ENCODE measurements at regions not wholly inside any gene's neighbourhood (a gene's known extent, or its start where the extent isn't known, plus 50 kb on each side); places are given as distances from the start of the nearest gene placed in this dataset.

DNA sequence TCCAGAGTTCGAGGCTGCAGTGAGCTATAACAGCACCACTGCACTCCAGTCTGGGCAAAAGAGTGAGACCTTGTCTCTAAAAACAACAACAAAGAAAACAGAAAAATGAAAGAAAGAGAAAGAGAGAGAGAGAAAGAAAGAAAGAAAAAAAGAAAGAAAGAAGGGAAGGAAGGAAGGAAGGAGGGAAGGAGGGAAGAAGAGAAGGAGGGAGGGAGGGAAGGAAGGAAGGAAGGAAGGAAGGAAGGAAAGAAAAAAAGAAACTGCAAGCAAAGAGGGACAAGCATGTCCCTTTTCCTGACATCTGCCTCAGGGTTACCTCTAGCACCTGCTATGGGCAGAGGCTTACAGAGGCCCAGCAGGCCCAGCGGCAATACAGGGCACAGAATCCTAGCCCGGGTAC, 475.0 kb downstream of the MIAT start:
- Histone ChIP-seq H3K27ac (no peak overlapping the region), H3K36me3 (no peaks in the 10 kb centered on the region), H3K4me1 (no peaks in the 10 kb centered on the region), H3K9me3 (no peaks in the 10 kb centered on the region), H3K27me3 (peaks cover 7 to 34% (median 19%) of the 10 kb centered on the region in 3 donors), H3K4me3 (no peak overlapping the region)
- in situ Hi-C loops (cut with MboI; ENCODE audit: low sequenced_read_pairs in 4 of 4) = no loop called here
- ATAC-seq (no peak), DNase-seq (no peak)
- intact Hi-C loops (cut with DNase I; ENCODE audit: low total_unique reads) = no loop called here
- TF ChIP-seq POLR2A (IDR thresholded peaks at IDR 0.05) = no peak
- TF ChIP-seq, protein P1, sequence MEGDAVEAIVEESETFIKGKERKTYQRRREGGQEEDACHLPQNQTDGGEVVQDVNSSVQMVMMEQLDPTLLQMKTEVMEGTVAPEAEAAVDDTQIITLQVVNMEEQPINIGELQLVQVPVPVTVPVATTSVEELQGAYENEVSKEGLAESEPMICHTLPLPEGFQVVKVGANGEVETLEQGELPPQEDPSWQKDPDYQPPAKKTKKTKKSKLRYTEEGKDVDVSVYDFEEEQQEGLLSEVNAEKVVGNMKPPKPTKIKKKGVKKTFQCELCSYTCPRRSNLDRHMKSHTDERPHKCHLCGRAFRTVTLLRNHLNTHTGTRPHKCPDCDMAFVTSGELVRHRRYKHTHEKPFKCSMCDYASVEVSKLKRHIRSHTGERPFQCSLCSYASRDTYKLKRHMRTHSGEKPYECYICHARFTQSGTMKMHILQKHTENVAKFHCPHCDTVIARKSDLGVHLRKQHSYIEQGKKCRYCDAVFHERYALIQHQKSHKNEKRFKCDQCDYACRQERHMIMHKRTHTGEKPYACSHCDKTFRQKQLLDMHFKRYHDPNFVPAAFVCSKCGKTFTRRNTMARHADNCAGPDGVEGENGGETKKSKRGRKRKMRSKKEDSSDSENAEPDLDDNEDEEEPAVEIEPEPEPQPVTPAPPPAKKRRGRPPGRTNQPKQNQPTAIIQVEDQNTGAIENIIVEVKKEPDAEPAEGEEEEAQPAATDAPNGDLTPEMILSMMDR (IDR thresholded peaks at IDR 0.05 in 4 of 5, conservative IDR thresholded peaks at IDR 0.05 in 1 of 5) = no peak

DNA sequence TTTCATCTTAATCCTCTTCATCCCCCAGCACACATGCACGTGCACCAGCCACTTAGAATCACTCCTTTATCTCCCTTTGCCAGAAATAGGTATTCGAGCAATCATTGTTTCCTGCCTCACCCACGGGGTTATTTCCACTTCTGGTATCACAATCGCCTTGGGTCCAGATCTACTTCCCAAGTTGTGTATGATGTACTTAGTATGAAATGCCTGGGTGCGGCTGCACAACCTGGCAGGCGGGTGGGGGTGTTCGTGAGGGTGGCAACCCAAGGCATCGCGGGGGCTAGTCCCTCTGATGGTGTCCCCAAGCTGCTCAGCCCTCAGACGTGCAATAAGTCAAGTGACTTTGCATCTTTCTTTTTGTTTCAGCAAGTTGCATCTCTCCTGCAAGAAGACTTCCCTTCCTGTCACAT, 475.6 kb downstream of the MIAT start:
- no peak for TF ChIP-seq POLR2A (IDR thresholded peaks at IDR 0.05)
- TF ChIP-seq, protein P1 (IDR thresholded peaks at IDR 0.05 in 4 of 5, conservative IDR thresholded peaks at IDR 0.05 in 1 of 5) = no peak
- no peak for ATAC-seq
- intact Hi-C loops (cut with DNase I; ENCODE audit: low total_unique reads) = no loop called here

DNA sequence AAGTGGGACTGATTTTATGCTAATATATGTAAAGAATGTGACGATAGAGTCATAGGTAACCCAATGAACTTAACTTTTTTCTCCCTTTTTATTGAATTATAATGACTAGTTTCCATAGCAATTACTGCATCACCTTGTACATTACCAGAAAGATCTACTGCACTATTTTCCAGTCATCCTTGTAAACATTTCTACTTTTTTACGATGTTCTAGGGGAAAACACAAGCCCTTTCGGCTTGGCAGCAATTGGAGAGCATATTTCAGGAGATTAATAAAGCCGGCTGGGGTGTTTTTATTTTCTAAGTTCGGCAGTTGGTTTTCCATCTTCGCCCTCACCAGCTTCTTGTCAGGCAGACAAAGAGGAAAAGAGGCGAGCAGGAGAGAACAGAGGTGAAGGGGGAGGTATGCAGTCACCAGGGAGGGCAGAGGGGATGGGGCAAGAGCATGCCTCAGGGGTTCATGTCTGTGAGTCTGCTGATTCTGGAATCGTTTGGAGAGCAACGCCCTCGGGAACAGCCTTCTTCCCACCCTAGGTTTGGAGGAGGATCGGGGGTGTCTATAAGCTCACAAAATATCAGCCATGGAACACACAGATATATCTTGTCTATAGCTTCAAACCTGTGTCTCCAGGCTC, 476.4 kb downstream of the MIAT start:
- TF ChIP-seq POLR2A (IDR thresholded peaks at IDR 0.05) = no peak
- TF ChIP-seq, protein P1 (IDR thresholded peaks at IDR 0.05 in 4 of 5, conservative IDR thresholded peaks at IDR 0.05 in 1 of 5) = no peak
- DNase-seq (no peak), ATAC-seq (no peak)
- Histone ChIP-seq H3K27ac (no peak overlapping the region), H3K27me3 (peaks cover 13 to 30% (median 17%) of the 10 kb centered on the region in 3 donors), H3K36me3 (no peaks in the 10 kb centered on the region), H3K4me1 (no peaks in the 10 kb centered on the region), H3K4me3 (no peak overlapping the region), H3K9me3 (no peaks in the 10 kb centered on the region)
- intact Hi-C loops (cut with DNase I; ENCODE audit: low total_unique reads) = no loop called here
- in situ Hi-C loops (cut with MboI; ENCODE audit: low sequenced_read_pairs in 4 of 4) = no loop called here

More for the DNA sequence above, 475.6 kb downstream of the MIAT start:
- no peak for DNase-seq
- Histone ChIP-seq H3K4me3 (no peak overlapping the region), H3K27me3 (peaks cover 10 to 36% (median 15%) of the 10 kb centered on the region in 3 donors), H3K9me3 (no peaks in the 10 kb centered on the region), H3K27ac (no peak overlapping the region), H3K4me1 (no peaks in the 10 kb centered on the region), H3K36me3 (no peaks in the 10 kb centered on the region)
- in situ Hi-C loops (cut with MboI; ENCODE audit: low sequenced_read_pairs in 4 of 4) = no loop called here

DNA sequence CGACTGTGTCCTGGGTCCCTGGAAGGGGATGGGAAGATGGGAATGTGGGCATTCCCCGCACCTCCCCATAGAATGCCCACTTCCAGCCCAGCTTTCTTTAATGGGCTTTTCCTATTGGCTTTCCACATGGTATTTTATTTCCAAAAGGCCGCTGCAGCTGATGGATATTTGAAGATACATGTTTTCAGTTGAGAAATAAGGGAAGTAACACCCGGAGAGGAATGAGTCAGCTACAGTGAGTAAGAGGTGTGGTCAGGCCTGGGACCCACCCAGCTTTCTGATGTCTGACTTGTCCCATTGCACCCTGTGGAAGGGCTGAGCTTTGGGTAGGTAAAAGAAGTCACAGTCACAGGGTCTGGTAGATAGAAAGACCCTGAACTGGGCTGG, 476.9 kb downstream of the MIAT start:
- H3K9me3 ChIP-seq = no peaks in the 10 kb centered on the region
- peaks cover 10 to 30% (median 17%) of the 10 kb centered on the region in 3 donors for H3K27me3 ChIP-seq
- intact Hi-C loops (cut with DNase I; ENCODE audit: low total_unique reads) (no loop called here), in situ Hi-C loops (cut with MboI; ENCODE audit: low sequenced_read_pairs in 4 of 4) (no loop called here)
- peak in 1 of 2 donors; percentile 49 for ATAC-seq
- peak; percentile 12 to 37 for DNase-seq
- H3K36me3 ChIP-seq = no peaks in the 10 kb centered on the region
- TF ChIP-seq, protein P1 (IDR thresholded peaks at IDR 0.05 in 4 of 5, conservative IDR thresholded peaks at IDR 0.05 in 1 of 5) = no peak
- TF ChIP-seq POLR2A (IDR thresholded peaks at IDR 0.05) = no peak
- no peak overlapping the region for H3K27ac ChIP-seq
- no peaks in the 10 kb centered on the region for H3K4me1 ChIP-seq
- no peak overlapping the region for H3K4me3 ChIP-seq

All from gastrocnemius medialis (tissue), 4 donors.